ENCODE measurements at regions not wholly inside any gene's neighbourhood (a gene's known extent, or its start where the extent isn't known, plus 50 kb on each side); places are given as distances from the start of the nearest gene placed in this dataset.
"Not testable (repeated sequence)": the region's sequence is repeated elsewhere in the genome, so short reads cannot be mapped to it uniquely, and the experiment has no call there.

- no peak for DNase-seq (ENCODE audit: low read depth)
Measured at GRCh38 chr13:21913010-21913409, 242.1 kb downstream of the FGF9 start.

GRCh38 chr13:21917086-21918015 lies 246.5 kb downstream of the FGF9 start:
- no peak for DNase-seq (ENCODE audit: low read depth)

GRCh38 chr13:21920802-21921201 lies 249.9 kb downstream of the FGF9 start:
- DNase-seq (ENCODE audit: low read depth) = not testable (repeated sequence)

- no peak for DNase-seq (ENCODE audit: low read depth)
Measured at GRCh38 chr13:21924958-21925357, 254.1 kb downstream of the FGF9 start.

GRCh38 chr13:21925720-21926119 lies 254.8 kb downstream of the FGF9 start:
- no peak for DNase-seq (ENCODE audit: low read depth)

GRCh38 chr13:21929400-21929799 lies 258.5 kb downstream of the FGF9 start:
- DNase-seq (ENCODE audit: low read depth) = no peak

- no peak for DNase-seq (ENCODE audit: low read depth)
Measured at GRCh38 chr13:21930536-21930935, 259.7 kb downstream of the FGF9 start.

- no peak for DNase-seq (ENCODE audit: low read depth)
Measured at GRCh38 chr13:21932578-21932977, 261.7 kb downstream of the FGF9 start.

- DNase-seq (ENCODE audit: low read depth) = no peak
Measured at GRCh38 chr13:21932996-21933395, 262.1 kb downstream of the FGF9 start.

GRCh38 chr13:21934284-21934683 lies 263.4 kb downstream of the FGF9 start:
- DNase-seq (ENCODE audit: low read depth) = no peak

- DNase-seq (ENCODE audit: low read depth) = no peak
Measured at GRCh38 chr13:21936674-21937073, 265.8 kb downstream of the FGF9 start.

- DNase-seq (ENCODE audit: low read depth) = no peak
Measured at GRCh38 chr13:21938168-21938567, 267.3 kb downstream of the FGF9 start.

GRCh38 chr13:21938636-21939035 lies 267.8 kb downstream of the FGF9 start:
- no peak for DNase-seq (ENCODE audit: low read depth)

- DNase-seq (ENCODE audit: low read depth) = no peak
Measured at GRCh38 chr13:21942061-21942460, 271.2 kb downstream of the FGF9 start.

- no peak for DNase-seq (ENCODE audit: low read depth)
Measured at GRCh38 chr13:21944610-21945009, 273.7 kb downstream of the FGF9 start.

GRCh38 chr13:21945195-21945594 lies 274.3 kb downstream of the FGF9 start:
- no peak for DNase-seq (ENCODE audit: low read depth)

- DNase-seq (ENCODE audit: low read depth) = no peak
Measured at GRCh38 chr13:21946964-21947363, 276.1 kb downstream of the FGF9 start.

GRCh38 chr13:21948769-21949474 lies 278.0 kb downstream of the FGF9 start:
- no peak for DNase-seq (ENCODE audit: low read depth)

- no peak for DNase-seq (ENCODE audit: low read depth)
Measured at GRCh38 chr13:21949818-21950429, 279.1 kb downstream of the FGF9 start.

- DNase-seq (ENCODE audit: low read depth) = no peak
Measured at GRCh38 chr13:21956666-21957065, 285.8 kb downstream of the FGF9 start.

GRCh38 chr13:21957833-21958232 lies 287.0 kb downstream of the FGF9 start:
- DNase-seq (ENCODE audit: low read depth) = no peak

GRCh38 chr13:21960108-21960507 lies 289.2 kb downstream of the FGF9 start:
- no peak for DNase-seq (ENCODE audit: low read depth)

GRCh38 chr13:21964686-21965085 lies 293.8 kb downstream of the FGF9 start:
- DNase-seq (ENCODE audit: low read depth) = no peak
